AG04449 (cell line): ENCODE measurements at regions not wholly inside any gene's neighbourhood (a gene's known extent, or its start where the extent isn't known, plus 50 kb on each side); places are given as distances from the start of the nearest gene placed in this dataset.

Source experiments
- CTCF ChIA-PET: fragments of 350-600 bp; formaldehyde crosslinking; extraction: SDS; loops from one replicate; lab custom pipeline; 2021; ENCODE audit warnings: antibody characterized with exemption; lab: Yijun Ruan, JAX
- POLR2A ChIA-PET: fragments of 400-600, 350-600 bp; formaldehyde crosslinking; extraction: SDS; loops from one replicate; lab custom pipeline; 2020; ENCODE audit warnings: antibody characterized with exemption, inconsistent platforms; lab: Yijun Ruan, JAX
- DNase-seq: peaks from one replicate; pipeline ENCODE4 v3.0.0-alpha.2; 2010; ENCODE audit warnings: low read depth, low spot score
- H3K4me3 ChIP-seq: 2 replicates; pipeline ENCODE4 v1.5.1; 2011; ENCODE audit warnings: low read depth, mild to moderate bottlenecking, control low read depth, low read length
- TF ChIP-seq, protein P1 (sequence below): IDR thresholded peaks from one replicate; pipeline ENCODE4 v1.5.1; 2011; ENCODE audit warnings: mild to moderate bottlenecking, moderate library complexity, low read length, control low read depth, inconsistent platforms; ENCODE audit not compliant: insufficient read depth; ENCODE audit errors: missing control alignments

DNA sequence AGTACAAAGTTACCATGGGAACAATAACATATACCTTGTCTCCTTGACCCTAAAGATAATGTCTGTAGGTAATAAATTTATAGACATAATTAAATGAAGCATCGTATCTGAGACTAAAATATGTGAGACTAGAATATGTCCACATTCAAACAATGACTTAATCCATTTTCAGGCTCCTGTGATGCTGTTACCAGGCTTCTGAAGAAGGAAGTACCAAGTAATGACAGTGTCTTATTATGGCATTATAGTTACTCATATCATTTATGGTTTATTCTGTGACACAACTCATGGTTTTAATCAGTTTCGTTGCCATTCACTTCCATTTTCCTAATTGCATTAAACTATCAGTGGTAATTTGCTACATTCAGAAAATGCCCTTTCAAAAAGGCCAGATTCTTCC lies 100.6 kb upstream of the GPM6B start:
- DNase-seq = no peak
- ChIA-PET POLR2A (no interaction called here), CTCF (no interaction called here)
- TF ChIP-seq, protein P1, sequence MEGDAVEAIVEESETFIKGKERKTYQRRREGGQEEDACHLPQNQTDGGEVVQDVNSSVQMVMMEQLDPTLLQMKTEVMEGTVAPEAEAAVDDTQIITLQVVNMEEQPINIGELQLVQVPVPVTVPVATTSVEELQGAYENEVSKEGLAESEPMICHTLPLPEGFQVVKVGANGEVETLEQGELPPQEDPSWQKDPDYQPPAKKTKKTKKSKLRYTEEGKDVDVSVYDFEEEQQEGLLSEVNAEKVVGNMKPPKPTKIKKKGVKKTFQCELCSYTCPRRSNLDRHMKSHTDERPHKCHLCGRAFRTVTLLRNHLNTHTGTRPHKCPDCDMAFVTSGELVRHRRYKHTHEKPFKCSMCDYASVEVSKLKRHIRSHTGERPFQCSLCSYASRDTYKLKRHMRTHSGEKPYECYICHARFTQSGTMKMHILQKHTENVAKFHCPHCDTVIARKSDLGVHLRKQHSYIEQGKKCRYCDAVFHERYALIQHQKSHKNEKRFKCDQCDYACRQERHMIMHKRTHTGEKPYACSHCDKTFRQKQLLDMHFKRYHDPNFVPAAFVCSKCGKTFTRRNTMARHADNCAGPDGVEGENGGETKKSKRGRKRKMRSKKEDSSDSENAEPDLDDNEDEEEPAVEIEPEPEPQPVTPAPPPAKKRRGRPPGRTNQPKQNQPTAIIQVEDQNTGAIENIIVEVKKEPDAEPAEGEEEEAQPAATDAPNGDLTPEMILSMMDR = no peak
- H3K4me3 ChIP-seq = no peak overlapping the region

DNA sequence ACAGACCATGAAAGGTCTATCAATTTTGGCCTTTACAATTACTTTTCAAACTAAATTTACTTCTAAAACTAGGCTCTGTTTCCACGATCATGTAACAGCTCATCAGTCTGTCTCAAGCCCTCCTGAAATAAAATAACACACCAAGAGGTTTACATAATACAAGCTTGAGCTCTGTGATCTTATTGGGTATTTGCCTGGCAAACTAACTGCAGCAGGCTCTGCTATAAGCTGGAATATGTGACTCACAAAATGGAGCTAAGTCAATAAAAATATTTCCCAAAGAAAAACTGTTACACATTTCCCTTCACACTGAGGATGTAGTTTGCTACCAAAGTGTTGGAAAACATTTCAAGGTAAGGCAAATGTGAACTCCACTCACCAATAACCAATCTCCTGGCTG lies 94.7 kb upstream of the GPM6B start:
- ChIA-PET POLR2A (no interaction called here), CTCF (no interaction called here)
- H3K4me3 ChIP-seq = no peak overlapping the region
- DNase-seq = no peak
- TF ChIP-seq, protein P1 = no peak

DNA sequence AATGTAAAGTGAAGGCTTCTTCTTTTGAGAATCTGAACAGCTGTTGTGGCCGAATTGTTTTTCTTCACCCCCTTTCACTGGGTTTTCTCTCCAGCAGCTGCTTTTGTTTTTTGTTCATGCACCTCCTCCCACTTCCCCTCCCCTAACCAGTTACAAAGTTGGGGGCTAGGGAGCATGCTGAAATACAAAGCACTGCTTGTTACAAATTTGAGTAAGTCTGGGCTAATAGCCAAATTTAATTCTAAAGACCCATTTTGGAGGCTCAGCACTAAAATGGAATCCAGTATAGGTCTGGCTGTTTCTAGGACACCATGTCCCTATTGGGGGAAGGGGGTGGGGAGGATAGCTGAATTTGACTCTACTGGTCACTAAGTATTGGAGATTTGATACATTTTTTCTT lies 89.2 kb upstream of the GPM6B start:
- no peak overlapping the region for H3K4me3 ChIP-seq
- no peak for DNase-seq
- ChIA-PET CTCF (no interaction called here), POLR2A (no interaction called here)
- TF ChIP-seq, protein P1 = no peak

DNA sequence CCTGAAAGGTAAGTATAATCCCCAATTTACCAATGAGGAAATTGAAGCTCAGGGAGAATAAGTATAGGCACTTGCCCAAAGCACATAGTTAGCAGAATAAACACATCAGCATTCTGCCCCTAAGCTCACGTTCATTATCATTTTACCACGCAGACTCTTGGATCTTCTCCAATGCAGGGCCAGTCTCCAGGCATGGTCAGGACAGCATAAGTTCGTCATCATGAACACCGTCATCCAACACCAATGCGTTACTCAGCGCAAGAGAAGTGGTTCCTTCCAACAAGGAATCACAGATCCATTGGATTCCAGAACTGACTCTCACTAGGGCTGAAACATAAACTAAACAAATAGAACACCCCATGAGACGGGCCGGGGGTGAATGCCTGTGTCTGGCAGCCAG lies 86.5 kb upstream of the GPM6B start:
- CTCF ChIA-PET = no interaction called here
- no peak overlapping the region for H3K4me3 ChIP-seq
- DNase-seq = no peak
- POLR2A ChIA-PET = no interaction called here
- TF ChIP-seq, protein P1 = no peak

GRCh38 chrX:13902406-13902805 lies 85.5 kb upstream of the GPM6B start:
- ChIA-PET CTCF (no interaction called here), POLR2A (no interaction called here)
- no peak overlapping the region for H3K4me3 ChIP-seq
- no peak for DNase-seq
- TF ChIP-seq, protein P1 = no peak

DNA sequence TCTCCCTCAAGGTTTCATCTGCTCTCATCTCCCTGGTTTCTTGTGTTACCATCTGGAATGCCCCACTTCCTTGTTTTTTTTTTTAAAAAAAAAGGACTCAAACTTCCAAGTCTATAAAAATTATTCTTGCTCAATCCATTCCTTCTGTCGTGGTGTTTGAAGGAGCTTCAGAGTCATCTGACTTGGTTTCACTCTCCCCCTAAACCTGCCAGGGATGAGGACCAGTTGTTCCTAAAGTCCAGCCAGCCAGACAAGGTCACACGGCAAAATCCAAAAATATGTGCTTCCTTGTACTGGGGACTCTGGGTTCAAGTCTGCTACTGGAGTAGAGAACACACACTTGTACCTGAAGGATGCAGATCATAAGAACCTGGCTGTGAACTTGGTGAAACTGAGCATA lies 84.5 kb upstream of the GPM6B start:
- POLR2A ChIA-PET = no interaction called here
- H3K4me3 ChIP-seq = no peak overlapping the region
- TF ChIP-seq, protein P1 = no peak
- no peak for DNase-seq
- CTCF ChIA-PET = no interaction called here
